ENCODE measurements at regions not wholly inside any gene's neighbourhood (a gene's known extent, or its start where the extent isn't known, plus 50 kb on each side); places are given as distances from the start of the nearest gene placed in this dataset.

DNA sequence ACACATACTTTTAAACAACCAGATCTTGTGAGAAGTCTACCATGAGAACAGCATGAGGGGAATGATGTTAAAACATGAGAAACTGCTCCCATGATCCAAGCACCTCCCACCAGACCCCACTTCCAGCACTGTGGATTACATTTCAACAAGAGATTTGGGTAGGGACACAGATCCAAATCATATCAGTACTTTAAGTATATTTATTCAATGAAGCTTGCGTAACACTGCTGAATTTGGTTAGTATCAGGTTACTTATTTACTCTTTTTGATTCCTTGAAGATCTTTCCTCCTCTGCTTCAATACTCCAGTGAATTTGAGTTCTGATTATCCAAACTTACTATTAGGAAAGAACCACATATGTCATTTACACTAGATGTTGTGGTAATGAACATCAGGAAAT, 418.6 kb downstream of the PIK3C3 start:
- TF ChIP-seq CTCF (conservative IDR thresholded peaks at IDR 0.05) = no peak
- TF ChIP-seq ZFX (IDR thresholded peaks at IDR 0.05) = no peak

All from C4-2B (cell line).